Ammon's horn (tissue), 1 donor: ENCODE measurements at regions not wholly inside any gene's neighbourhood (a gene's known extent, or its start where the extent isn't known, plus 50 kb on each side); places are given as distances from the start of the nearest gene placed in this dataset.
A peak's percentile ranks its signal among the peaks of the same experiment; 100 is the strongest.

ENCODE experiments used
- DNase-seq: peaks from one replicate; pipeline ENCODE4 v3.0.0-alpha.2; 2016; ENCODE audit warnings: low spot score

GRCh38 chr17:13405080-13405479, 196.6 kb downstream of the HS3ST3A1 start:
- DNase-seq = no peak

- DNase-seq = no peak
Observed at GRCh38 chr17:13403982-13404946, 197.5 kb downstream of the HS3ST3A1 start.

- DNase-seq = no peak
Observed at GRCh38 chr17:13400491-13400890, 201.2 kb downstream of the HS3ST3A1 start.

- no peak for DNase-seq
Observed at GRCh38 chr17:13398853-13399252, 202.9 kb downstream of the HS3ST3A1 start.

GRCh38 chr17:13398091-13398490, 203.6 kb downstream of the HS3ST3A1 start:
- DNase-seq = no peak

- no peak for DNase-seq
Observed at GRCh38 chr17:13395862-13396261, 205.9 kb downstream of the HS3ST3A1 start.

GRCh38 chr17:13395346-13395745, 206.4 kb downstream of the HS3ST3A1 start:
- DNase-seq = no peak

GRCh38 chr17:13393841-13394710, 207.7 kb downstream of the HS3ST3A1 start:
- DNase-seq = peak; percentile 36

GRCh38 chr17:13387952-13388351, 213.8 kb downstream of the HS3ST3A1 start:
- DNase-seq = no peak

GRCh38 chr17:13387236-13387635, 214.5 kb downstream of the HS3ST3A1 start:
- DNase-seq = no peak

GRCh38 chr17:13385481-13385911, 216.2 kb downstream of the HS3ST3A1 start:
- no peak for DNase-seq

- no peak for DNase-seq
Observed at GRCh38 chr17:13384626-13385025, 217.1 kb downstream of the HS3ST3A1 start.

GRCh38 chr17:13378361-13378760, 223.4 kb downstream of the HS3ST3A1 start:
- DNase-seq = no peak

- DNase-seq = peak; percentile 47
Observed at GRCh38 chr17:13374203-13375143, 227.3 kb downstream of the HS3ST3A1 start.

GRCh38 chr17:13372432-13372831, 229.3 kb downstream of the HS3ST3A1 start:
- no peak for DNase-seq

- no peak for DNase-seq
Observed at GRCh38 chr17:13367154-13367553, 234.6 kb downstream of the HS3ST3A1 start.

- DNase-seq = no peak
Observed at GRCh38 chr17:13365331-13365730, 236.4 kb downstream of the HS3ST3A1 start.

- no peak for DNase-seq
Observed at GRCh38 chr17:13363771-13364170, 238.0 kb downstream of the HS3ST3A1 start.

GRCh38 chr17:13362341-13363122, 239.2 kb downstream of the HS3ST3A1 start:
- DNase-seq = no peak

GRCh38 chr17:13359774-13360173, 242.0 kb downstream of the HS3ST3A1 start:
- DNase-seq = no peak

GRCh38 chr17:13355054-13355453, 246.7 kb downstream of the HS3ST3A1 start:
- no peak for DNase-seq
